ENCODE measurements at regions not wholly inside any gene's neighbourhood (a gene's known extent, or its start where the extent isn't known, plus 50 kb on each side); places are given as distances from the start of the nearest gene placed in this dataset.

DNA sequence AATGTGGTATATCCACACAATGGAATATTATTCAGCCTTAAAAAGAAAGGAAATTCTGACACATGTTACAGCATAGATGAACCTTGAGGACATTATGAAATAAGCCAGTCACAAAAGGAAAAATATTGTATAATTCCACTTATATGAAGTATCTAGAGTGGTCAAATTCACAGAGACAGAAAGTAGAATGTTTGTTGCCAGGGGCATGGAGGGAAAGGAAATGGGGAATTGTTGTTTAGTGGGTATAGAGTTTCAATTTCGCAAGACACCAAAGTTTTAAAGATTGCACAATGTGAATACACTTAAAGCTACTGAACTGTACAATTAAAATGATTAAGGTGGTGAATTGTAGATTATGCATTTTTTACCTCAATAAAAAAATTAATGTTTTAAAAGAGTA is 92.9 kb downstream of the TXNL1 start:
- no peak overlapping the region for H3K4me3 ChIP-seq (ENCODE audit: low read depth, low read length)

GRCh38 chr18:56542476-56542875 is 95.9 kb downstream of the TXNL1 start:
- no peak overlapping the region for H3K4me3 ChIP-seq (ENCODE audit: low read depth, low read length)

DNA sequence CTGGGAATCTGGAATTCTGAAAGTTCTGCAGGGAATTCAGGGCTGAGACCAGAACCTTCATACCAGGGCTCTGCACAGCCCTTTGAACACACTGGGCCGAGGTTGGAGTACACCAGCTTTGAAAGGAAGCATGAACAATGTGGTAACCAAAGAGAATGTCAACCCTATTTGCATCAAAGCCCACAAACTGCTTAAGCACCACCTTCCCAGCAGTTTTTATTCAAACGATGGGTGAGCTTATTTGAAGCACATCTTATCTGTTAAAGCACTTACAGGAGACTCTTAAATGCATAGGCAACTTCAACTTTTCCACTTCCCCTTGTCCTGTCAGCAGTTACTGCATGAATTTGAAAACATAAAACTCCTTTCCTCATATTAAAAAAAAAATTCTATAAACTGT is 96.6 kb downstream of the TXNL1 start:
- no peak overlapping the region for H3K4me3 ChIP-seq (ENCODE audit: low read depth, low read length)

- no peak overlapping the region for H3K4me3 ChIP-seq (ENCODE audit: low read depth, low read length)
Observed at GRCh38 chr18:56541340-56541739, 97.1 kb downstream of the TXNL1 start.

GRCh38 chr18:56538746-56539145 is 99.6 kb downstream of the TXNL1 start:
- H3K4me3 ChIP-seq (ENCODE audit: low read depth, low read length), result no peak overlapping the region

DNA sequence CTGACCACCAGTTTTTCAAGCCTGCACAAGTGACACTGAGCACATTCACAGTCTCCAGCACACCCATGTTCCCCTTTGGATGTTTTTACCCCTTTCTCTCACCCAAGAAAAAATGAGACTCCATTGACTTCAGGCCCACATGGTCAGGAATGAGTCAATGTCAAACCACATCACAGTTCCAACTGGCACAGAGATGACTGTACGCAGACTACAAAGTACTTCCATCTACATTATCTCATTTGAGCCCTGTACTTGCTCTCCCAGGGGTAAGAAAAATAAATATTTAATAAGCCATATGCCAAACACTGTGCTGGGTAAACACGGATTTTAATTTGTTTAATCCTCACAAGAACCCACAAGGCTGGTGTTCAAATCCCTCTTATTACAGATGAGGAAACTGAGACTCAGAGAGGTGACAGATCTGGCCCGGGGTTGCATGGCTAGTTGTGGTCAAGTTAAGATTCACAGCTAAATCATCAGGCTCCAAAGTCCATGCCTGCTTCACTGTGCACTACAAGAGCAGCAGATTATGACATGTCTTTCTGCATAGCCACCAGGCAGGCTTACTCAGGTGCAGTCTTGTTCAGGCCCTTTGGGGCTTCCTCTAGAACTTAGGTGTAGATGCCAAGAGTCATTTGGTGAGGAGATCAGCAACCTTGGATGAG is 106.1 kb downstream of the TXNL1 start:
- H3K4me3 ChIP-seq (ENCODE audit: low read depth, low read length), result no peak overlapping the region

DNA sequence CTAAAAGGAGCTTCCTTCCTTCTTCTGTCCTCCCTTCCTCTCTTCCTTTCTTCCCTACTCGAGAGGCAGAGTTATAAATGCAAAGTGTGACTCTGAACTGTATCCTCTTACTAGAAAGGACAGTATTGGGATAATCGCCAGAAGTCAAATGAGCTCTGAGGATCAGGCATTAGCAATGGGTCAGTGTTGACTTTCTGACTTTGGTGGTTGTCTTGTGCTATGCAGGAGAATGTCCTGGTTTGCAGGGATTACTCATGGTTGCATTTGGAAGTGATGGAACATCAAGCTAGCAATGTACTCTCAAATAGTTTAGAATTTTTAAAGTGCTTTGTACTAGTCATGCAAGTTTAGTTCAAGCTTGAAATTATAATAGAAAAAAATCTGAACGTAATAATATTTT is 115.6 kb downstream of the TXNL1 start:
- no peak overlapping the region for H3K4me3 ChIP-seq (ENCODE audit: low read depth, low read length)

DNA sequence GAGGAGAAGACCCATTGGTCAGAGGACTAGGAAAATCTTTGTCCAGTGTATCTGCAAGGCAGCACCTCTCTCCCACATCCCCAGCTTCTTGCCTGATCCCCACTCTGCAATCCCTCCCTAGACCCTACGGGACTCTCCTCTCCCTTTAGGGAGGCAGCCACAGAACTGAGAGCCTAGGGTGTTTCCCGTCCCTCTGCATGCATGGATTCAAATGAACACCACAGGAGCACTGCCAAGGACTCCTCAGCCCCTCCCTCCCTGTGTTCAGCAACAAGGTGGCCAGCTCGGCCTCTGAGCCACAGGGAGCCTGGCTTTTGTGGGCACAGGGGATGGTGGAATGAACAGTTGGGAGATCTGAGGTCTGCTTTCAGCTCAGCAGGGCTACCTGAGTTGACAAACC is 117.1 kb downstream of the TXNL1 start:
- H3K4me3 ChIP-seq (ENCODE audit: low read depth, low read length), result no peak overlapping the region

- no peak overlapping the region for H3K4me3 ChIP-seq (ENCODE audit: low read depth, low read length)
Observed at GRCh38 chr18:56517761-56518160, 120.6 kb downstream of the TXNL1 start.

DNA sequence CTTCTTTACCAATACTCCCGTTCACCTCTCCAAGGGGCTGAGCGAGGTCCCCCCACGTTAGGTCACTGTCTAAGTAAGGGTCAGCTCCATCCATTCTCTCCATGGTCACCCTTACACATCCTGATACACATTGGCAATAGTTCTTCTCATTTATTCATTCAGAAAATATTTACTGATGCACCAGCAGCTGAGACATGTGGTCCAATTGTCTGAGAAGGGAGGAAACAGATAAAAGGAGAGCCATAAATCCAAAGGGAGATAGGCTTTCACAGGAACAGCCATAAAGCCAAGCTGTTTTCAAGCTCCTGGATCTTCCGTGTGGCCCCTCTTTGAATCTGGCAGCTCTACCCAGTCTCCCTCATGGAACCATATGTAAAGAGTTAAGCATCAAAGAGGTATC is 121.2 kb downstream of the TXNL1 start:
- H3K4me3 ChIP-seq (ENCODE audit: low read depth, low read length), result no peak overlapping the region

DNA sequence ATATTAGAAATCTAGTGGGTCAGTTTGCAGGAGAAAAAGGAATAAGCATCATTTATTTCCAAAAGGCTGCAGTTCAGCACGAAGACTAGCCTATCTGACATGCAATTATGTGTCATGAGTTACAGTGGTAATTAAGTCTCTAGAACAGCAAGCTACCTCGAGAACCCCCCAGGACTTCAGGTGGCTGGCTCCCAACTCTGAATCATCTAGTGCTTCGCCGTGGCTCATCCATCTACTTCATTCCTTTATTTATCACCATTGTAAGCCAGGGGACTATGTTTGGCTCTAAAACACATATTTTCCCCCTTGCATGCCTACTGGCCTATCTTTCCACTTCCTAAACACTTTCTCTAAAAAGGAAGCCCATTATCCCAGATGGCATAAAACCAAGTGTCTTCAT is 121.6 kb downstream of the TXNL1 start:
- no peak overlapping the region for H3K4me3 ChIP-seq (ENCODE audit: low read depth, low read length)

DNA sequence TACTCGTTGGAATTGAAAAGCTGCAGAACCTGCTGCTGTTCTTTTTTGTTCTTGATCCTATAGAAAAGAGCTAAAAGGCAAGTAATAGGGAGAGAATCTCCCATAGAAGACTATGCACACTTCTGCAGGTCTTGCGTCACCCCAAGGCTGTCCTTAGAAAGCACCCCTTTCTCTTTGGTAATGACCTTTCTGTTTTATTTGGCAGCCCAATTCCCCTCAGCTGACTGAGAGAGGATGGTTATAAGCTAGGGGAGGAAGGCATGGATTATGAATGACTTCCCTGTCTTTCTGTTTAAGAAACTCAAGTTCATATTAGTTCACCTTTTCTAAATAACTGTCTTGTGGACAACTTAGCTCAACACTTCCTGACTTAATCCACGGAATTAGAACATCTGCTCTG is 122.9 kb downstream of the TXNL1 start:
- H3K4me3 ChIP-seq (ENCODE audit: low read depth, low read length), result no peak overlapping the region

- no peak overlapping the region for H3K4me3 ChIP-seq (ENCODE audit: low read depth, low read length)
Observed at GRCh38 chr18:56511996-56512395, 126.4 kb downstream of the TXNL1 start.

DNA sequence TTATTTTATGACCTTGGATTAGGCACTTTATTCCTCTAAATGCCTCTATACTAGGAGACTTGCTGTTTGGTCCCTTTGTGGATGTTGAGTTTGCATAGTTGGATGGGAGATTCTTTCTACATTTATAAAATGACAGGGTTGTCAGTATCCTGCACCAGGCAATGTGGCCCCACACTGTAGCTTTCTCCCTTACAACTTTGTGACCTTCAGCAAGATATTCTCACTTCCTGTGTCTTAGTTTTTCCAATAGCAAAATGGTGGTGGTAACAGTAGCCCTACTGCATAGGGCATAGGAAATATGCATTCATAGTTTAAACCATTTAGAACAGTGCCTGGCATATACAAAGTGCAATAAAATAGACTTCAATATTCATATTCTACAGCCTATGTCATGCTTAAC is 128.3 kb downstream of the TXNL1 start:
- H3K4me3 ChIP-seq (ENCODE audit: low read depth, low read length), result no peak overlapping the region

DNA sequence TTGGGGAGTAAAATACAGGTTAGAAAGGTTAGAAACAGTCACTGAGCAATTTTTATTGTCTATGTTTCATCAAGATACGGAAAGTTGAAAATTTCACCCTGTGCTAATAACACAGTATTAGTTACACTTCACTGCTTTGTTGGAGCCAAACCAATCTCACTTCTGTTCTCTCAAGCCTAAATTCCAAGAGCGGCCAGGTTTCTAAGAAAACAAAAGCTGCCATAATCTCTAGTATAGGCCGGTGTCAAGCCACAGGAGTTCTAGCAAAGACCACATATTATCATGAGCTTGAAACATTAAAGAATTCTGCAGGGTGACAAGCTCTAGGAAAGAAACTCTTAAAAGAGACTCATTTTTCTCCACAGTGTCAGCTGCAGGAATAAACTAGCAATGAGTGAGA is 128.7 kb downstream of the TXNL1 start:
- H3K4me3 ChIP-seq (ENCODE audit: low read depth, low read length), result no peak overlapping the region

DNA sequence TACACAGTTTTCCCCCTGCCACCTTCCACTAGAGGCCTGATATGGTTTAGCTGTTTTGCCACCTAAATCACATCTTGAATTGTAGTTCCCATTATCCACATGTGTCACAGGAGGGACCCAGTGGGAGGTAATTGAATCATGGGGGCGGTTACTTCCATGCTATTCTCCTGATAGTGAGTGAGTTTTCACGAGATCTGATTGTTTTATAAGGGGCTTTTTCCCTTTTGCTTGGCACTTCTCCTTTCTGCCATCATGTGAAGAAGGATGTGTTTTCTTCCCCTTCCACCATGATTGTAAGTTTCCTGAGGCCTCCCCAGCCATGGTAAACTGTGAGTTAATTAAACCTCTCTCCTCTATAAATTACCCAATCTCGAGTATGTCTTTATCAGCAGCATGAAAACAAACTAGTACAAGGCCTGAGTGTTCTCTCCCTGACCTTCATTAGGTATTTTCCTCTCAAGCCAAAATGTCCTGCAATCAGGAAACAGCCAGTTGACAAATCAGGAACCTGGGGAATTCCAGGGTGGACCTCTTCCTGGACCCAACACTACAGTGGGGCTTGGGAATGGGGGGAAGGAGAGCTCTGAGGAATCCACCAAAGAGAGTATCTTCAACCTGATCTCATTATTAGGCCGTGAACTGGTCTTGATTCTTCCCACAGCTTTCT is 129.9 kb downstream of the TXNL1 start:
- no peak overlapping the region for H3K4me3 ChIP-seq (ENCODE audit: low read depth, low read length)

DNA sequence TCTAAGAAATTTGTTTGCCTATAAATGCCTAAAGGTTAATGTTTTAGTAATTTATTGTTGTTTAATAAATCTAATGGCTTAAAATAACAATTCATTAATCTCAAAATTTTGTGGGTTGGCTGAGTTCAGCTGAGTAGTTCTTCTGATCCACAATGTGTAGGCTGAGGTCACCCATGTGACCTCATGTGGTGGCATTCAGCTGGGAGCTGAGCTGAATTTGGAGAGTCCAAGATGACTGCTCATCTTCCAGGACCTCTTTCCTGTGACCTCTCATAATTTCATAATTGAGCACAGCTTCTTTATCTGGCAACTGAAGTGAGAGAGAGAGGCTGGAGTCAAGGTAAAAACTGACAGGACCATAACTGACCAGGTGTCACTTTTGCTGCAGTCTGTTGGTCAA is 132.4 kb downstream of the TXNL1 start:
- H3K4me3 ChIP-seq (ENCODE audit: low read depth, low read length), result no peak overlapping the region

DNA sequence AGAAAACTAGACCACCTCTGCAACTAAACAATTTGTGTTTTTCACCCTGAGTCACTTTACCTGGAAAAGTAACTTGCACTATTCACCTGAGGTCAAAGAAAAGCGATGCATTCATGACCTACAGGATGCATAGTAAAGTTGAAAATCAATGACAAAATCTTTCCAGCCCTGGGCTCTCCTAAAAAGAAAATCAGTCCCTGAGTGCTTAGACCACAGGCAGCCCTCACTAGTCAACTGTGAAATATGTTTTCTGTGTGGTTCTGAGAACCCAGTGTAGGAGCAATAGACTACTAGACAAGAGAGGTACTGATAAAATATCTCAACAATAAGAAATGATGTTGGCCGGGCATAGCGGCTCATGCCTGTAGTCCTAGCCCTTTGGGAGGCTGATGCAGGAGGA is 133.1 kb downstream of the TXNL1 start:
- H3K4me3 ChIP-seq (ENCODE audit: low read depth, low read length), result no peak overlapping the region

DNA sequence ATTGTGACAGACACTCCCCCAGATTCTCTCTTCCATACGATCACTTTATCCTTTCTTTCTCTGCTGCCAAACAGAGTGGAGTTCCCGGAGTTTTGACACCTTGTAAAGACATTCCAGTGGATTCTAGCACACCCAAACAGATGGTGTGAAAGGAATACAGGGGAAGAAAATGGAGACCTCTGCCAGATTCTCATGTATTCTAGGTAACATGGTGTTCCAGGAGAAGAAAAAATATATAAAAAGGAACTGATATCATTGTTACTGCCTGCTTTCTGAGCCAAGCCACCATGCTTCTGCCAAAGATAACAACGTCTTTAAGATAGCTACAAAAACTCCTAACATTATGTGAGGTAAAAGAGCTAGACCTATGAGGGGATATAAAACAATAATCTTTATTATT is 136.5 kb downstream of the TXNL1 start:
- H3K4me3 ChIP-seq (ENCODE audit: low read depth, low read length), result no peak overlapping the region

GRCh38 chr18:56495884-56496283 is 142.5 kb downstream of the TXNL1 start:
- H3K4me3 ChIP-seq (ENCODE audit: low read depth, low read length), result no peak overlapping the region

DNA sequence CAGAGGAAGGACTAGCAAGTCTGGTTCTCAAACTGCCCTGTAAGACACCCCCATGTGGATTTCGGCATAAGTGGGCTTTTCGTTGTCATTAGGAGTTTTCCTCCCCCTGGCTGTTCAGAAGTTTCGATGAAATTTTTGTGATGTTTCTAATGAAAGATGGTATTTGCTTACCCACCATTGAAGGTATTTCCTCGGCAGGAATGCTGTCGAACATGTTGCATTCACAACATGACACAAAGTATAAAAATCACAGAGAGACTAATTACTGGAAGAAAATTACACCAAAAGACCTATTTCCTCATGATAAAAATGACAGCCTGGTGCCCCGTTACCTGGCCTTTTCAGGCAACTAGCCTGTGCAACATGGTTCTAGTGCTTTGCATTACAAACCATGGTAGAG is 144.9 kb downstream of the TXNL1 start:
- H3K4me3 ChIP-seq (ENCODE audit: low read depth, low read length), result no peak overlapping the region

GRCh38 chr18:56492136-56492535 is 146.3 kb downstream of the TXNL1 start:
- no peak overlapping the region for H3K4me3 ChIP-seq (ENCODE audit: low read depth, low read length)

DNA sequence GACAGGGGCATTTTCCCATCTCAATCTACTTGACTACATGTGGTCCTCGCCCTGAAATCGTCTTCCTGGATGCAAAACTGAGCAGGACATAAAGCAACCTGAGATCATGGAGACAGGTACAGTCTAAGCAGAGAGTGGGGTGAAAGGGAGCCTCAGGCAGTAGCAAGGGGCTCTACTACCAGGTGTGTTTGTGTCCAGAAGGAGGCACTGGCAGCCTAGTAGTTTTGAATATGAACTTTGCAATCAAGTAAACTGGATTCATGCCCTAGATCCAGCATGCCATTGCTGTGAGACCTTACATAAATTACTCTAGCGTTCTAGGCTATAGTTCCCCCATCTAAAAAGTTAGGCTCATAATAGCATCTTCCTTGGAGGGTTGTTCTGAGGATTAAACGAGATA is 147.4 kb downstream of the TXNL1 start:
- no peak overlapping the region for H3K4me3 ChIP-seq (ENCODE audit: low read depth, low read length)
